NCI-H2196 treated with DMSO at 0.1 percent for 48 hours (cell line): ENCODE measurements at regions not wholly inside any gene's neighbourhood (a gene's known extent, or its start where the extent isn't known, plus 50 kb on each side); places are given as distances from the start of the nearest gene placed in this dataset.
"Not testable (repeated sequence)": the region's sequence is repeated elsewhere in the genome, so short reads cannot be mapped to it uniquely, and the experiment has no call there.

Source experiments
- DNase-seq: peaks from one replicate; lab custom pipeline; 2025; ENCODE audit not compliant: unreplicated experiment; lab: John Stamatoyannopoulos, UW

GRCh38 chr1:219560856-219561255, 52.0 kb downstream of the ZC3H11B start:
- DNase-seq = no peak

- no peak for DNase-seq
Measured at GRCh38 chr1:219559899-219560298, 53.0 kb downstream of the ZC3H11B start.

GRCh38 chr1:219555806-219556205, 57.1 kb downstream of the ZC3H11B start:
- no peak for DNase-seq

DNA sequence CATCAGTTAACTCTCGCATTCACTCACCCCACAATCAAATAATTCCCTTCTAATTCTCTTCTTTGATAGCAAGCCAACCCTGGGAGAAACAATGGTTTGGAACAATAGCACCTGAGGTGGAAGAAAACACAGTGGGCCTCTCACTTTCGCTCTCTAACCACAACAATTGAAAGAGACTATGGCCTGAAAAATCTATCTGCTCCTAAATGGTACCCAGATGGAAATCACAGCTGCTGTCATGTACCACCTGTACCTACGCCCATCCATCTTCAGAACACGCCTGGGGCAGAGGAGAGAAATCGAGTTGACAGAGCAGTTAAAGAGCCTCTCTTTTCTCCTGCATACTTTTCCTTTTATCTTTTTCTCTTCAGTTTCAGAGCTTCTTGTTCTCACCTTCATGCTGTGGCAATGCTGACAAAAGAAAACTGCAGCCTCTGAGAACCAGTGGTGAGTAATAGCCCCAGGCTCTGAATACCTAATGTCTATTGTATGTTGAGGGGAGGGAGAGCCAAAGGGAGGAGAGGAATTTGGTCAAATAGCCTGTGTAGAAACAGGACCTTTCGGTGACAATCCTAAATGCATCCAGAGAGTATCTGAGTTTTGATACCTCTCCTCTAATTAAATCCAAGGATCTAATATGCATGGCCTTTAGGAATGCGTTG, 57.7 kb downstream of the ZC3H11B start:
- no peak for DNase-seq

GRCh38 chr1:219553934-219554502, 58.9 kb downstream of the ZC3H11B start:
- DNase-seq = no peak

DNA sequence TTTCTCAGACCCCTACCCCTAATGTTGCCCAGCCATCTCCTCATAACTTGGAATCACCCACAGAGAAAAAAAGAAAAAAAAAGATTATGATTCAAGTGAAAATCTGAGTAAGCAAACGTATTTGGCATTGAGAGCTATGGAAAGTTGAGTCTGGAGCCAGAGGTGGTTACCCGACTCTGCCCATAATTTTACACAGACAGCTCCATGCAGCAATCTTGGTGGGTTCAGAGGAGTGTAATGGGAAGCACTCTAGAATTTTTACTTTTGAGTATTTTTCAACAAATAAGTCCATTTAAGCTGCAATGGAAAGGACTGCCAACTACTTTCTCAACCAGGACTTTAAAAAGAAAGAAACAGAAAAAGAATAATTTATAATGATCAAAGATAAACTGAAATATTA, 62.7 kb downstream of the ZC3H11B start:
- no peak for DNase-seq

DNA sequence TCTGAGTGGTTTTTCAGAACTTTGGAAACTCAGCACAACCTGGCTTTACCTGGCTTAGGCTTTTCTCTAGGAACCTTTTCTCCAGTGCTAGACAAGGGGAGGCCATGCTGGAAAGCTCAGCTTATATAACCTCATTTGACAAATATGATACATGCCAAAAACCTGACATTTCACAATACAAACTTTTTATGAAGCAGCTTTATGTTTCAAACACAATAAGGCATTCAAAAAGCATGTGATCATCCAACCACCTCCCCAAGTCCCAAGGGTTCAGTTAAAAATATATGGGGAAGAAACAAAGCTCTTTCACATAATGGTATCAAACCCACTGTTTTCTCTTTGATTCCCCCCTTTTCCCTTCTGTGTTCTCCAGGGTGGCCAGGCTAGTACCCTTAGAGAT, 63.7 kb downstream of the ZC3H11B start:
- no peak for DNase-seq

GRCh38 chr1:219548386-219548785, 64.5 kb downstream of the ZC3H11B start:
- DNase-seq = no peak

- not testable (repeated sequence) for DNase-seq
Measured at GRCh38 chr1:219545756-219546155, 67.1 kb downstream of the ZC3H11B start.

DNA sequence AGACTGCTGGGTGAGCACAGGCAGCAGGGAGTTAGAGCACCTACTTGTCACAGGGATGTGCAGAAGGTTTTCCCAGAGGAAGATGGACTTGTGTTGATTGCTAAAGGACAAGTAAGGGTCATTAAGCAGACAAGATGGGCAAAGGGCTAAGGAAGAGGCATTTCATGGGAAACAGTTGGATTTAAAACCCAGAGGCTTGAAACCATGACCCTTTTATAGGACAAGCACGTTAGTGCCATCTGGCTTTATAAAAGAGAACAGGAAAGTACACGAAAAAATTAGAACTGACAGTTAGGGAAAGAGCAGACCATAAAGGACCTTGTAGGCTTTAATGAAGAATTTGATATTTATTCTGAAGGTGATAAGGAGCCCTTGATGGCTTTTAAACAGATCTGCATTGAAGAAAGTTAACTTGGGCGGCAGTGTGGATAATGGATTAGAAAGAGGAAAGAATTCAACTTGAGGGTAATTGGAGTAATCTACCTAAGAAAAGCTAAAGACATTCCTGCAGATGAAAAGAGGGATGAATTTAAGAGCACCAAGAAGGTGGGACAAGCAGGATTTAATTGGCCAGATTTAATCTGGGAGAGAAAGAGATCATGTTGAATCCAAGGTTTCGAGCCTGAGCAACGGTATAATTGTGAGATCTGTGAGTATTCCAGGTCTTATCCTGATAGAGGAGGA, 68.6 kb downstream of the ZC3H11B start:
- no peak for DNase-seq

- DNase-seq = no peak
Measured at GRCh38 chr1:219542828-219543518, 69.9 kb downstream of the ZC3H11B start.

DNA sequence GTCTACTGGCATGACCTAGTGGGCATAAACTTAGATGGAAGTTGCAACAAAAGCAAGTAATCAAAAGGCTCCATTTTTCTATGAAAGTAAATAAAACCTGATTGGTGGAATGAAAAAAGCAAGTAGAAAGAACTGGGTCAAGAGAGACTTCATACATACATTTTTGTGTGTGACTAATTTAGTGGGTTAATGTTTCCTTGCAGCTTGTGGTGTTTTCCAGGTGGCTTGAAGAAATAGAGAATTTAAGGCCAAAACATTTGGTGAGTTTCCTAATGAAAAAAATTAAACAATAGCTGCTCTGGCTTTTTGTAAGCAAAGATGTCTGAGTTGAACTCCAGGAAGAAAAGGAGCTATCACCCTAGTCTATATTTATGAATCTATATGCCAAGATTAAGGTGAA, 71.0 kb downstream of the ZC3H11B start:
- no peak for DNase-seq

- DNase-seq = no peak
Measured at GRCh38 chr1:219539645-219540254, 73.2 kb downstream of the ZC3H11B start.

GRCh38 chr1:219538886-219539285, 74.0 kb downstream of the ZC3H11B start:
- no peak for DNase-seq

DNA sequence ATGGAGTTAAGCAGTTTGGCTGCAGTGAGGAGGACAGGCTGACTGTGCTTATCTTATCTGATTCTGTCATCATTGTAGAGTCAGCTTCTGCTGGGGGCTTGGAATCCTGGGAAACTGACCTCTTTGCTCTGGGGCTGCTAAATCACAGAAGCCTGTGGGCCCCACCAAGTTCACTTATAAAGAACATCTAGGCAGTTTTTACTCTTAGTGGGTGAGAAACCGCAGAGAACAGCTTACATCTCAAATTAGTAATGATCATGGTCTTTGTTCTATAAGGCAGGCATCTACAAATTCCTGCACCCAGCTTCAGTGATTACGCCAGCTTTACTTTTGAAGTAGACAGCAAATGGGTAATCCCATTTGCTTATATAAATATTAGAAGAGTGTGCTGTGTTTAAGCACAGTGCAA, 75.7 kb downstream of the ZC3H11B start:
- no peak for DNase-seq

- DNase-seq = no peak
Measured at GRCh38 chr1:219536038-219536437, 76.9 kb downstream of the ZC3H11B start.

- no peak for DNase-seq
Measured at GRCh38 chr1:219534991-219535390, 77.9 kb downstream of the ZC3H11B start.

DNA sequence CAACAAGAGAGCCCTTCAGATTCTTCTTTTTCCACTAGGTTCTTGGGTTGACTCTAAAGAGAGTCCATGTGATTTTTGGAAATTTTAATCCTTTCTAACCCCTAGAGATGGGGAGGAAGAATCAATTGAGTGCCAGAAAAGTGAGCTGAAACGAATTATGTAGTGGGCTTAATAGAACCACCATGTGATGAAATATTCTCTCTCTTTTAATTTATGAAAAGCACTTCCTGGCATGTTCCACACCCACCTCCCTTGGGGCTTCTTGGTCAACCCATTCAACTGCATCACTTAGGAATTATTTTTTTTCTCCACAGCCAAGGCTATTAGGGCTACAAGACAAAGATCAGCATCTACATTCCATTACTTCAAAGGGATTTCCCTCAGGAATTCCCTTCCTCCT, 79.6 kb downstream of the ZC3H11B start:
- DNase-seq = no peak

- DNase-seq = no peak
Measured at GRCh38 chr1:219529116-219529515, 83.8 kb downstream of the ZC3H11B start.

DNA sequence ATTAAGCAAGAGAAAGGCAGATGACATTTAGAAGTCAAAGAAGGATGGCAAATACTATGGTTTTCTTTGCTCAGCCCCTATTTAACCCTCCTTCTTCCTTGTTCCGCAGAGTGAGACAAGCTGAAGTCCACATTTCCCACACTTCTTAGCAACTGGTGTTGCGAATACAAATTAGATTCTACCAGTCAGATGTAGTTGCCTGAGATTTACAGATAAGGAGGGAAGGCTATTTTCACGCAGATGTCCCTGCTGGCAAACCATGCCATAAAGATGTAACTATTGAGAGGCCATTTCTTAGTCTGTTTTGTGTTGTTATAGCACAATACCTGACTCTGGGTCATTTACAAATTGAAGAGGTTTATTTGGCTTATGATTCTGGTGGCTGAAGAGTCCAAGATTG, 84.3 kb downstream of the ZC3H11B start:
- no peak for DNase-seq

- no peak for DNase-seq
Measured at GRCh38 chr1:219527994-219528393, 84.9 kb downstream of the ZC3H11B start.

DNA sequence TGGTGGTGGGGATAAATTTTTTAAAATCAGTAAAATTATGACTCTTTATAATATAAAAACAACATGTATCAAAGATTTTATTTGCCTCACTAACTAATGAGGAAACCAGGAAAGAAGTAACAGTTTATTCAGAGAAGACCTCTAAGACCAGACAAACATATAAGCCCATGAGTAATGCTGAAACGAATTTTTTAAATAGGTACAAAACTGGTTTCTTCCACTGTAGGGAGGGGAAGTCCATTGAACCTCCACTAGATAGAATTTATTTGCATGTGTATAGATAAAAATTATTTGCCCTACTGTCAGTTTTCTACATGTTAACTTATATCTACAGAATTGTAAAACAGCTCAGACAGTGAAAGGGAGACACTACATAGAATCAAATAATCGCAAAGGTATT, 86.8 kb downstream of the ZC3H11B start:
- no peak for DNase-seq
